Transverse colon (tissue), 4 donors: ENCODE measurements at regions not wholly inside any gene's neighbourhood (a gene's known extent, or its start where the extent isn't known, plus 50 kb on each side); places are given as distances from the start of the nearest gene placed in this dataset.

Experiments used
- DNase-seq: peaks from one replicate; pipeline ENCODE4 v3.0.0-alpha.2; 2019
- H3K27ac ChIP-seq, 4 donors: fragments of 200-600 bp; sonication (generic); 2 replicates each; pipeline ENCODE4 v1.5.1; 2016 to 2018; ENCODE audit warnings: inconsistent platforms in 4 of 4
- H3K27me3 ChIP-seq: fragments of 200-600 bp; sonication (generic); 2 replicates; pipeline ENCODE4 v1.5.1; 2017; ENCODE audit warnings: inconsistent platforms
- H3K36me3 ChIP-seq, 4 donors: fragments of 200-600 bp; sonication (generic); 2 replicates each; pipeline ENCODE4 v1.5.1; 2017 to 2019; ENCODE audit warnings: inconsistent platforms in 4 of 4
- H3K4me1 ChIP-seq, 4 donors: fragments of 200-600 bp; sonication (generic); 2 replicates each; pipeline ENCODE4 v1.5.1; 2017 to 2020; ENCODE audit warnings: inconsistent platforms in 4 of 4
- H3K4me3 ChIP-seq, 4 donors: fragments of 200-600 bp; sonication (generic); 1 replicate in 1 of 4; 2 replicates in 3 of 4; pipeline versions ENCODE4 v1.5.1 to v1.6.1; 2017 to 2019; ENCODE audit warnings: inconsistent platforms in 4 of 4
- H3K9me3 ChIP-seq, 2 donors: fragments of 200-600 bp; sonication (generic); 2 replicates each; pipeline ENCODE4 v1.5.1; 2017 to 2019; ENCODE audit warnings: inconsistent platforms in 2 of 2
- CTCF ChIP-seq, 5 experiments: fragments of 200-600 bp in 3 of 5; fragments of 450-650 bp in 2 of 5; sonication (generic) in 3 of 5; IDR thresholded peaks; 1 replicate in 2 of 5; 2 replicates in 3 of 5; pipeline ENCODE4 v1.5.1; 2016 to 2017; ENCODE audit warnings: antibody characterized with exemption in 5 of 5, inconsistent platforms in 3 of 5, mild to moderate bottlenecking in 2 of 5, moderate library complexity in 1 of 5
- EP300 ChIP-seq: sonication (generic); formaldehyde crosslinking; IDR thresholded peaks from one replicate; pipeline ENCODE4 v1.6.1; 2017; ENCODE audit warnings: antibody characterized with exemption, low read depth
- POLR2A ChIP-seq: fragments of 450-650 bp; IDR thresholded peaks from one replicate; pipeline ENCODE4 v1.6.1; 2016; ENCODE audit warnings: antibody characterized with exemption, mild to moderate bottlenecking, moderate library complexity
- POLR2AphosphoS5 ChIP-seq, 3 donors: sonication (generic); formaldehyde crosslinking; IDR thresholded peaks; one replicate each; pipeline ENCODE4 v1.6.1; 2016; ENCODE audit warnings: antibody characterized with exemption in 3 of 3
- WGBS, 2 donors: methylation state at CpG; one replicate each; pipeline ENCODE4 v1.1.5; 2018; ENCODE audit warnings: low coverage in 1 of 2; 5-methylcytosine and 5-hydroxymethylcytosine counted together
- in situ Hi-C, 4 donors: fragments of 200-750 bp; cut with MboI; loops; one replicate each; pipeline versions ENCODE4 v1.15.0 to v1.15.1; 2017; ENCODE audit warnings: low sequenced_read_pairs in 3 of 4, low pct_ligation_motif_present in 1 of 4, low pct_unique_long_range_greater_than_20kb in 1 of 4
- intact Hi-C: fragments of 100-400 bp; cut with DNase I; formaldehyde crosslinking; loops from one replicate; pipeline ENCODE4 v1.15.1; 2023; ENCODE audit warnings: low total_unique reads

GRCh38 chr10:57972783-57973182, 294.9 kb downstream of the IPMK start:
- Histone ChIP-seq H3K4me3 (no peak overlapping the region), H3K4me1 (no peaks in the 10 kb centered on the region), H3K27ac (no peak overlapping the region), H3K9me3 (peaks cover 0 to 3% of the 10 kb centered on the region in 2 donors), H3K27me3 (no peaks in the 10 kb centered on the region), H3K36me3 (no peaks in the 10 kb centered on the region)
- in situ Hi-C loops, result no loop called here
- no peak for TF ChIP-seq POLR2AphosphoS5 (IDR thresholded peaks at IDR 0.05)
- no peak for DNase-seq
- 70 to 79% methylated on average over 2 of the region's 2 CpGs for WGBS, 2 donors
- intact Hi-C loops, result no loop called here

- H3K4me1 ChIP-seq, result no peaks in the 10 kb centered on the region
- WGBS, 2 donors, result 81 to 88% methylated on average over 3 to 11 of the region's 11 CpGs
- H3K27ac ChIP-seq, result no peak overlapping the region
- TF ChIP-seq POLR2A, result no peak
- TF ChIP-seq CTCF (IDR thresholded peaks at IDR 0.05), result no peak
- no peak for TF ChIP-seq POLR2AphosphoS5 (IDR thresholded peaks at IDR 0.05)
- TF ChIP-seq EP300, result no peak
- in situ Hi-C loops, result no loop called here
- intact Hi-C loops, result no loop called here
- no peak for DNase-seq
- no peaks in the 10 kb centered on the region for H3K27me3 ChIP-seq
- no peaks in the 10 kb centered on the region for H3K36me3 ChIP-seq
- H3K4me3 ChIP-seq, result no peak overlapping the region
- no peaks in the 10 kb centered on the region for H3K9me3 ChIP-seq
Observed at GRCh38 chr10:57968328-57969016, 299.2 kb downstream of the IPMK start.

GRCh38 chr10:57964351-57964750, 303.3 kb downstream of the IPMK start:
- Histone ChIP-seq H3K27ac (no peak overlapping the region), H3K4me3 (no peak overlapping the region), H3K9me3 (no peaks in the 10 kb centered on the region), H3K27me3 (no peaks in the 10 kb centered on the region), H3K4me1 (no peaks in the 10 kb centered on the region), H3K36me3 (no peaks in the 10 kb centered on the region)
- no peak for DNase-seq
- in situ Hi-C loops, result no loop called here
- WGBS, 2 donors, result 89 to 94% methylated on average over 3 of the region's 3 CpGs
- intact Hi-C loops, result no loop called here
- TF ChIP-seq POLR2AphosphoS5 (IDR thresholded peaks at IDR 0.05), result no peak

- in situ Hi-C loops, result no loop called here
Observed at GRCh38 chr10:57963546-57963945, 304.1 kb downstream of the IPMK start.

GRCh38 chr10:57962839-57963238, 304.9 kb downstream of the IPMK start:
- Histone ChIP-seq H3K4me1 (no peaks in the 10 kb centered on the region), H3K27ac (no peak overlapping the region), H3K4me3 (no peak overlapping the region), H3K36me3 (no peaks in the 10 kb centered on the region), H3K27me3 (no peaks in the 10 kb centered on the region), H3K9me3 (no peaks in the 10 kb centered on the region)
- intact Hi-C loops (no loop called here), in situ Hi-C loops (no loop called here)
- 71 to 72% methylated on average over 3 of the region's 3 CpGs for WGBS, 2 donors
- no peak for TF ChIP-seq POLR2A
- no peak for TF ChIP-seq CTCF (IDR thresholded peaks at IDR 0.05)
- no peak for TF ChIP-seq EP300
- TF ChIP-seq POLR2AphosphoS5 (IDR thresholded peaks at IDR 0.05), result no peak
- no peak for DNase-seq

More at GRCh38 chr10:57963546-57963945, 304.1 kb downstream of the IPMK start:
- Histone ChIP-seq H3K36me3 (no peaks in the 10 kb centered on the region), H3K4me1 (no peaks in the 10 kb centered on the region), H3K27ac (no peak overlapping the region), H3K9me3 (no peaks in the 10 kb centered on the region), H3K4me3 (no peak overlapping the region), H3K27me3 (no peaks in the 10 kb centered on the region)
- WGBS, 2 donors, result 55 to 64% methylated on average over 1 to 2 of the region's 2 CpGs
- no peak for DNase-seq
- intact Hi-C loops, result no loop called here
- TF ChIP-seq POLR2AphosphoS5 (IDR thresholded peaks at IDR 0.05) (no peak), EP300 (no peak), POLR2A (no peak), CTCF (IDR thresholded peaks at IDR 0.05) (no peak)
